ENCODE measurements at regions not wholly inside any gene's neighbourhood (a gene's known extent, or its start where the extent isn't known, plus 50 kb on each side); places are given as distances from the start of the nearest gene placed in this dataset.

DNA sequence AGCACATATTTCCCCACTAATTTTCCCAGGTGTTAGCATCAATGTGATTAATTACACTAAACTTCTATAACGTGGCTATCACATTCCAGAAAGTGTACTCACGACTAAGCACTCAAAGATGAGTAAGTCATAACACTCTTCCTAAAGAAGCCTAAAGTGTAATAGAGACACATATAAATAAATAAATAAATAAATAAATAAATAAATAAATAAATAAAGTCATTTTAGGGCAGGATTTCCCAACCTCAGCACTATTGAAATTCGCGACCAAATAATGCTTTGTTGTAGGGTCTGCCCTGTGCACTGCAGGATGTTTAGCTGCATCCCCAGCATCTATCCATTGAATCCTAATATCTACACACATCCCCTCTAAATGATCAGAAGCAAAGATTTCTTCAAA lies 390.9 kb downstream of the CDH7 start:
- TF ChIP-seq EZH2 (IDR thresholded peaks at IDR 0.05; ENCODE audit: borderline replicate concordance, control insufficient read depth, low read depth, low read length) (no peak), RCOR1 (conservative IDR thresholded peaks at IDR 0.05; ENCODE audit: low read depth, low read length) (no peak), YY1 (IDR thresholded peaks at IDR 0.05; ENCODE audit: low read depth, low read length) (no peak)
- TF ChIP-seq, protein P1, sequence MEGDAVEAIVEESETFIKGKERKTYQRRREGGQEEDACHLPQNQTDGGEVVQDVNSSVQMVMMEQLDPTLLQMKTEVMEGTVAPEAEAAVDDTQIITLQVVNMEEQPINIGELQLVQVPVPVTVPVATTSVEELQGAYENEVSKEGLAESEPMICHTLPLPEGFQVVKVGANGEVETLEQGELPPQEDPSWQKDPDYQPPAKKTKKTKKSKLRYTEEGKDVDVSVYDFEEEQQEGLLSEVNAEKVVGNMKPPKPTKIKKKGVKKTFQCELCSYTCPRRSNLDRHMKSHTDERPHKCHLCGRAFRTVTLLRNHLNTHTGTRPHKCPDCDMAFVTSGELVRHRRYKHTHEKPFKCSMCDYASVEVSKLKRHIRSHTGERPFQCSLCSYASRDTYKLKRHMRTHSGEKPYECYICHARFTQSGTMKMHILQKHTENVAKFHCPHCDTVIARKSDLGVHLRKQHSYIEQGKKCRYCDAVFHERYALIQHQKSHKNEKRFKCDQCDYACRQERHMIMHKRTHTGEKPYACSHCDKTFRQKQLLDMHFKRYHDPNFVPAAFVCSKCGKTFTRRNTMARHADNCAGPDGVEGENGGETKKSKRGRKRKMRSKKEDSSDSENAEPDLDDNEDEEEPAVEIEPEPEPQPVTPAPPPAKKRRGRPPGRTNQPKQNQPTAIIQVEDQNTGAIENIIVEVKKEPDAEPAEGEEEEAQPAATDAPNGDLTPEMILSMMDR (IDR thresholded peaks at IDR 0.05 in 2 of 3, conservative IDR thresholded peaks at IDR 0.05 in 1 of 3; ENCODE audit: control insufficient read depth in 2 of 3, extremely low read depth in 1 of 3, insufficient read depth in 1 of 3, low read depth in 3 of 3, low read length in 3 of 3) = no peak
